ENCODE measurements at regions not wholly inside any gene's neighbourhood (a gene's known extent, or its start where the extent isn't known, plus 50 kb on each side); places are given as distances from the start of the nearest gene placed in this dataset.
A peak's percentile ranks its signal among the peaks of the same experiment; 100 is the strongest.

DNA sequence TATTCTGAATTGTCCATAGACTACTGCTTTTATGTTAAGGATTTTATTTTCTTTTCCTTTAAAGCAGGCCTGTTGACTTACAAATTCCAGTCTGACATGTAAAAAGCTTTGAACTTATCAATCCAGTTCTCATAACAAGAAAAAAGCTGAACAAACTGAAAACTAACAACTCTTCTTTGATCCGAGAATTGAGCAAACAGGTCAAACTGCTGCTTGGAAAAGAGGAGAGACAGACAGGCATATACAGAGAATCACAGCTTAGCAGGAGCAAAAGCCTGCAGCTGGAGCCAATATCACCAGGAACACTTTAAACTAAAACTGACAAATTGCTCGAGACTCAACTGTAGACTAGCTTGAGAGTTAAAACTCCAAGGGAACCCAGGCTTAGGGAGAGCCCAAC is 85.8 kb downstream of the HINT1 start:
- H3K27me3 Mint-ChIP-seq (ENCODE audit: low read depth), result no peaks in the 10 kb centered on the region
- ChIA-PET POLR2A (no interaction called here), CTCF (no interaction called here)
- no peaks in the 10 kb centered on the region for H3K36me3 Mint-ChIP-seq
- peaks cover 7% of the 10 kb centered on the region for H3K9me3 Mint-ChIP-seq
- ATAC-seq, result no peak
- TF ChIP-seq NR3C1 (CRISPR knock-in tag; conservative IDR thresholded peaks at IDR 0.05; ENCODE audit: low read depth), result no peak
- TF ChIP-seq SOX15 (CRISPR knock-in tag; IDR thresholded peaks at IDR 0.05), result no peak
- TF ChIP-seq, protein P1, sequence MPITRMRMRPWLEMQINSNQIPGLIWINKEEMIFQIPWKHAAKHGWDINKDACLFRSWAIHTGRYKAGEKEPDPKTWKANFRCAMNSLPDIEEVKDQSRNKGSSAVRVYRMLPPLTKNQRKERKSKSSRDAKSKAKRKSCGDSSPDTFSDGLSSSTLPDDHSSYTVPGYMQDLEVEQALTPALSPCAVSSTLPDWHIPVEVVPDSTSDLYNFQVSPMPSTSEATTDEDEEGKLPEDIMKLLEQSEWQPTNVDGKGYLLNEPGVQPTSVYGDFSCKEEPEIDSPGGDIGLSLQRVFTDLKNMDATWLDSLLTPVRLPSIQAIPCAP (CRISPR knock-in tag; IDR thresholded peaks at IDR 0.05), result no peak
- TF ChIP-seq, protein P2, sequence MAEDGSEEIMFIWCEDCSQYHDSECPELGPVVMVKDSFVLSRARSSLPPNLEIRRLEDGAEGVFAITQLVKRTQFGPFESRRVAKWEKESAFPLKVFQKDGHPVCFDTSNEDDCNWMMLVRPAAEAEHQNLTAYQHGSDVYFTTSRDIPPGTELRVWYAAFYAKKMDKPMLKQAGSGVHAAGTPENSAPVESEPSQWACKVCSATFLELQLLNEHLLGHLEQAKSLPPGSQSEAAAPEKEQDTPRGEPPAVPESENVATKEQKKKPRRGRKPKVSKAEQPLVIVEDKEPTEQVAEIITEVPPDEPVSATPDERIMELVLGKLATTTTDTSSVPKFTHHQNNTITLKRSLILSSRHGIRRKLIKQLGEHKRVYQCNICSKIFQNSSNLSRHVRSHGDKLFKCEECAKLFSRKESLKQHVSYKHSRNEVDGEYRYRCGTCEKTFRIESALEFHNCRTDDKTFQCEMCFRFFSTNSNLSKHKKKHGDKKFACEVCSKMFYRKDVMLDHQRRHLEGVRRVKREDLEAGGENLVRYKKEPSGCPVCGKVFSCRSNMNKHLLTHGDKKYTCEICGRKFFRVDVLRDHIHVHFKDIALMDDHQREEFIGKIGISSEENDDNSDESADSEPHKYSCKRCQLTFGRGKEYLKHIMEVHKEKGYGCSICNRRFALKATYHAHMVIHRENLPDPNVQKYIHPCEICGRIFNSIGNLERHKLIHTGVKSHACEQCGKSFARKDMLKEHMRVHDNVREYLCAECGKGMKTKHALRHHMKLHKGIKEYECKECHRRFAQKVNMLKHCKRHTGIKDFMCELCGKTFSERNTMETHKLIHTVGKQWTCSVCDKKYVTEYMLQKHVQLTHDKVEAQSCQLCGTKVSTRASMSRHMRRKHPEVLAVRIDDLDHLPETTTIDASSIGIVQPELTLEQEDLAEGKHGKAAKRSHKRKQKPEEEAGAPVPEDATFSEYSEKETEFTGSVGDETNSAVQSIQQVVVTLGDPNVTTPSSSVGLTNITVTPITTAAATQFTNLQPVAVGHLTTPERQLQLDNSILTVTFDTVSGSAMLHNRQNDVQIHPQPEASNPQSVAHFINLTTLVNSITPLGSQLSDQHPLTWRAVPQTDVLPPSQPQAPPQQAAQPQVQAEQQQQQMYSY (CRISPR knock-in tag; IDR thresholded peaks at IDR 0.05), result no peak
- TF ChIP-seq, protein P3, sequence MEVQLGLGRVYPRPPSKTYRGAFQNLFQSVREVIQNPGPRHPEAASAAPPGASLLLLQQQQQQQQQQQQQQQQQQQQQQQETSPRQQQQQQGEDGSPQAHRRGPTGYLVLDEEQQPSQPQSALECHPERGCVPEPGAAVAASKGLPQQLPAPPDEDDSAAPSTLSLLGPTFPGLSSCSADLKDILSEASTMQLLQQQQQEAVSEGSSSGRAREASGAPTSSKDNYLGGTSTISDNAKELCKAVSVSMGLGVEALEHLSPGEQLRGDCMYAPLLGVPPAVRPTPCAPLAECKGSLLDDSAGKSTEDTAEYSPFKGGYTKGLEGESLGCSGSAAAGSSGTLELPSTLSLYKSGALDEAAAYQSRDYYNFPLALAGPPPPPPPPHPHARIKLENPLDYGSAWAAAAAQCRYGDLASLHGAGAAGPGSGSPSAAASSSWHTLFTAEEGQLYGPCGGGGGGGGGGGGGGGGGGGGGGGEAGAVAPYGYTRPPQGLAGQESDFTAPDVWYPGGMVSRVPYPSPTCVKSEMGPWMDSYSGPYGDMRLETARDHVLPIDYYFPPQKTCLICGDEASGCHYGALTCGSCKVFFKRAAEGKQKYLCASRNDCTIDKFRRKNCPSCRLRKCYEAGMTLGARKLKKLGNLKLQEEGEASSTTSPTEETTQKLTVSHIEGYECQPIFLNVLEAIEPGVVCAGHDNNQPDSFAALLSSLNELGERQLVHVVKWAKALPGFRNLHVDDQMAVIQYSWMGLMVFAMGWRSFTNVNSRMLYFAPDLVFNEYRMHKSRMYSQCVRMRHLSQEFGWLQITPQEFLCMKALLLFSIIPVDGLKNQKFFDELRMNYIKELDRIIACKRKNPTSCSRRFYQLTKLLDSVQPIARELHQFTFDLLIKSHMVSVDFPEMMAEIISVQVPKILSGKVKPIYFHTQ (CRISPR knock-in tag; IDR thresholded peaks at IDR 0.05), result no peak
- no peak overlapping the region for H3K27ac Mint-ChIP-seq
- H3K4me1 Mint-ChIP-seq, result no peaks in the 10 kb centered on the region
- DNase-seq (ENCODE audit: low spot score), result no peak
- no peak overlapping the region for H3K4me3 Mint-ChIP-seq

DNA sequence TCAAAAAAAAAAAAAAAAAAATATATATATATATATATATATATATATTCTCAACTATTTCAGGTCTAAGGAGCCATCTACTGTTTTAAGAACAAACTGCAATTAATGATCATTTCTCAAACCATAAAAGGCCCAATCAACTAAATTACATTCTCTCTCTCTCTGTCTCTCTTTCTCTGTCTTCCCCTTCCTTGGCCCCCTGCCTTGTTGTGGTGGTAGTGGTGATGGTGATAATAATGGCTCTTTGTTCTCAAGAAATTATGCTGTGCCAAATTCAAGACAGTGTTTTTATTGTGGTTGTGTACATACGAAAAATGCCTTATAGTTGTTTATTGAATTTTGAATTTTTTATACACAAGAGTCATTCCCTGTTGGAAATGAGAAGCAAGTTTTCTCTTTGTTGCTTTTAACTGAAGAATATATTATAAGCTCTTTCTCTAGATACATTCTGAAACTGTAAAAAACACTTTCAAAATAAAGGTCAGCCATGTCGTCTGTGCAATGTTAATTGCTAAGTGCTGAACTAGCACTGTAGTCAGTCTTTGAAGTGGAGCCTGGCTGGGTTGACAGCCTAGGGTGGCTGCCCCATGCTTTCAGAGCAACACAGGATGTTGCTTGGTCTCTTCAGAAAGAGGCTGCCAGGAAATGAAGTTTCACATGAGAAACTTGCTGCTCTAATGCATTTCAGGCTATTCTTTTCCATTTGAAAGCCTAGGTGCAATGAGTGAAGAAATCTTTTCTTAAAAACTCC is 96.0 kb downstream of the HINT1 start:
- POLR2A ChIA-PET, result no interaction called here
- peaks cover 35% of the 10 kb centered on the region for H3K9me3 Mint-ChIP-seq
- no peak overlapping the region for H3K27ac Mint-ChIP-seq
- ATAC-seq, result peak; percentile 30; the same call in 1 of the 2 replicates
- DNase-seq (ENCODE audit: low spot score), result no peak
- CTCF ChIA-PET, result no interaction called here
- peaks cover 4% of the 10 kb centered on the region; the same call in 1 of the 2 replicates for H3K27me3 Mint-ChIP-seq (ENCODE audit: low read depth)
- peaks cover 16% of the 10 kb centered on the region for H3K36me3 Mint-ChIP-seq
- H3K4me3 Mint-ChIP-seq, result no peak overlapping the region
- H3K4me1 Mint-ChIP-seq, result 0 out of 2 replicates have a peak, but pooled peaks cover 4% of the 10 kb centered on the region
- TF ChIP-seq RELA (CRISPR knock-in tag; IDR thresholded peaks at IDR 0.05; ENCODE audit: borderline replicate concordance) (no peak), ZNF671 (CRISPR knock-in tag; IDR thresholded peaks at IDR 0.05) (no peak), NR1H2 (CRISPR knock-in tag; IDR thresholded peaks at IDR 0.05) (no peak), JUN (CRISPR knock-in tag; IDR thresholded peaks at IDR 0.05) (no peak), ATF1 (CRISPR knock-in tag; IDR thresholded peaks at IDR 0.05) (no peak), ZNF232 (CRISPR knock-in tag; IDR thresholded peaks at IDR 0.05) (no peak), ZNF416 (CRISPR knock-in tag; IDR thresholded peaks at IDR 0.05) (no peak), ESRRA (CRISPR knock-in tag; IDR thresholded peaks at IDR 0.05; ENCODE audit: borderline replicate concordance) (no peak), CREB1 (CRISPR knock-in tag; IDR thresholded peaks at IDR 0.05) (no peak), RORB (CRISPR knock-in tag; IDR thresholded peaks at IDR 0.05) (no peak), FOXP1 (CRISPR knock-in tag; IDR thresholded peaks at IDR 0.05; ENCODE audit: borderline replicate concordance) (no peak), TEAD1 (CRISPR knock-in tag; IDR thresholded peaks at IDR 0.05) (no peak)
- TF ChIP-seq, protein P4, sequence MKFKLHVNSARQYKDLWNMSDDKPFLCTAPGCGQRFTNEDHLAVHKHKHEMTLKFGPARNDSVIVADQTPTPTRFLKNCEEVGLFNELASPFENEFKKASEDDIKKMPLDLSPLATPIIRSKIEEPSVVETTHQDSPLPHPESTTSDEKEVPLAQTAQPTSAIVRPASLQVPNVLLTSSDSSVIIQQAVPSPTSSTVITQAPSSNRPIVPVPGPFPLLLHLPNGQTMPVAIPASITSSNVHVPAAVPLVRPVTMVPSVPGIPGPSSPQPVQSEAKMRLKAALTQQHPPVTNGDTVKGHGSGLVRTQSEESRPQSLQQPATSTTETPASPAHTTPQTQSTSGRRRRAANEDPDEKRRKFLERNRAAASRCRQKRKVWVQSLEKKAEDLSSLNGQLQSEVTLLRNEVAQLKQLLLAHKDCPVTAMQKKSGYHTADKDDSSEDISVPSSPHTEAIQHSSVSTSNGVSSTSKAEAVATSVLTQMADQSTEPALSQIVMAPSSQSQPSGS (CRISPR knock-in tag; IDR thresholded peaks at IDR 0.05; ENCODE audit: borderline replicate concordance, low read depth), result no peak
- TF ChIP-seq, protein P5, sequence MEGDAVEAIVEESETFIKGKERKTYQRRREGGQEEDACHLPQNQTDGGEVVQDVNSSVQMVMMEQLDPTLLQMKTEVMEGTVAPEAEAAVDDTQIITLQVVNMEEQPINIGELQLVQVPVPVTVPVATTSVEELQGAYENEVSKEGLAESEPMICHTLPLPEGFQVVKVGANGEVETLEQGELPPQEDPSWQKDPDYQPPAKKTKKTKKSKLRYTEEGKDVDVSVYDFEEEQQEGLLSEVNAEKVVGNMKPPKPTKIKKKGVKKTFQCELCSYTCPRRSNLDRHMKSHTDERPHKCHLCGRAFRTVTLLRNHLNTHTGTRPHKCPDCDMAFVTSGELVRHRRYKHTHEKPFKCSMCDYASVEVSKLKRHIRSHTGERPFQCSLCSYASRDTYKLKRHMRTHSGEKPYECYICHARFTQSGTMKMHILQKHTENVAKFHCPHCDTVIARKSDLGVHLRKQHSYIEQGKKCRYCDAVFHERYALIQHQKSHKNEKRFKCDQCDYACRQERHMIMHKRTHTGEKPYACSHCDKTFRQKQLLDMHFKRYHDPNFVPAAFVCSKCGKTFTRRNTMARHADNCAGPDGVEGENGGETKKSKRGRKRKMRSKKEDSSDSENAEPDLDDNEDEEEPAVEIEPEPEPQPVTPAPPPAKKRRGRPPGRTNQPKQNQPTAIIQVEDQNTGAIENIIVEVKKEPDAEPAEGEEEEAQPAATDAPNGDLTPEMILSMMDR (IDR thresholded peaks at IDR 0.05), result no peak
- TF ChIP-seq, protein P6, sequence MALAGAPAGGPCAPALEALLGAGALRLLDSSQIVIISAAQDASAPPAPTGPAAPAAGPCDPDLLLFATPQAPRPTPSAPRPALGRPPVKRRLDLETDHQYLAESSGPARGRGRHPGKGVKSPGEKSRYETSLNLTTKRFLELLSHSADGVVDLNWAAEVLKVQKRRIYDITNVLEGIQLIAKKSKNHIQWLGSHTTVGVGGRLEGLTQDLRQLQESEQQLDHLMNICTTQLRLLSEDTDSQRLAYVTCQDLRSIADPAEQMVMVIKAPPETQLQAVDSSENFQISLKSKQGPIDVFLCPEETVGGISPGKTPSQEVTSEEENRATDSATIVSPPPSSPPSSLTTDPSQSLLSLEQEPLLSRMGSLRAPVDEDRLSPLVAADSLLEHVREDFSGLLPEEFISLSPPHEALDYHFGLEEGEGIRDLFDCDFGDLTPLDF (CRISPR knock-in tag; IDR thresholded peaks at IDR 0.05), result no peak
- TF ChIP-seq, protein P7, sequence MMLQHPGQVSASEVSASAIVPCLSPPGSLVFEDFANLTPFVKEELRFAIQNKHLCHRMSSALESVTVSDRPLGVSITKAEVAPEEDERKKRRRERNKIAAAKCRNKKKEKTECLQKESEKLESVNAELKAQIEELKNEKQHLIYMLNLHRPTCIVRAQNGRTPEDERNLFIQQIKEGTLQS (CRISPR knock-in tag; conservative IDR thresholded peaks at IDR 0.05), result no peak
- TF ChIP-seq, protein P8, sequence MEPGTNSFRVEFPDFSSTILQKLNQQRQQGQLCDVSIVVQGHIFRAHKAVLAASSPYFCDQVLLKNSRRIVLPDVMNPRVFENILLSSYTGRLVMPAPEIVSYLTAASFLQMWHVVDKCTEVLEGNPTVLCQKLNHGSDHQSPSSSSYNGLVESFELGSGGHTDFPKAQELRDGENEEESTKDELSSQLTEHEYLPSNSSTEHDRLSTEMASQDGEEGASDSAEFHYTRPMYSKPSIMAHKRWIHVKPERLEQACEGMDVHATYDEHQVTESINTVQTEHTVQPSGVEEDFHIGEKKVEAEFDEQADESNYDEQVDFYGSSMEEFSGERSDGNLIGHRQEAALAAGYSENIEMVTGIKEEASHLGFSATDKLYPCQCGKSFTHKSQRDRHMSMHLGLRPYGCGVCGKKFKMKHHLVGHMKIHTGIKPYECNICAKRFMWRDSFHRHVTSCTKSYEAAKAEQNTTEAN (CRISPR knock-in tag; IDR thresholded peaks at IDR 0.05), result no peak
